Testis (tissue), 2 donors: ENCODE measurements at regions not wholly inside any gene's neighbourhood (a gene's known extent, or its start where the extent isn't known, plus 50 kb on each side); places are given as distances from the start of the nearest gene placed in this dataset.

Source experiments
- DNase-seq: peaks from one replicate; pipeline ENCODE4 v3.0.0-alpha.2; 2019
- H3K27ac ChIP-seq, 2 donors: fragments of 200-600 bp; sonication (generic); one replicate each; pipeline ENCODE4 v1.5.1; 2019
- H3K27me3 ChIP-seq: fragments of 200-600 bp; sonication (generic); one replicate; pipeline ENCODE4 v1.5.1; 2019
- H3K36me3 ChIP-seq: fragments of 200-600 bp; sonication (generic); one replicate; pipeline ENCODE4 v1.5.1; 2017; ENCODE audit warnings: low read depth; ENCODE audit errors: missing control alignments
- H3K4me1 ChIP-seq: fragments of 200-600 bp; sonication (generic); one replicate; pipeline ENCODE4 v1.5.1; 2019
- H3K4me3 ChIP-seq, 2 donors: fragments of 200-600 bp; sonication (generic); one replicate each; pipeline ENCODE4 v1.5.1; 2017 to 2019
- H3K9me3 ChIP-seq: fragments of 200-600 bp; sonication (generic); one replicate; pipeline ENCODE4 v1.5.1; 2017
- POLR2A ChIP-seq: fragments of 450-650 bp; IDR thresholded peaks from one replicate; pipeline ENCODE4 v1.6.1; 2017; ENCODE audit warnings: antibody characterized with exemption, mild to moderate bottlenecking, moderate library complexity
- WGBS, 2 donors: methylation state at CpG; one replicate each; pipeline ENCODE4 v1.1.5; 2018; 5-methylcytosine and 5-hydroxymethylcytosine counted together
- intact Hi-C: fragments of 100-400 bp; cut with DNase I; formaldehyde crosslinking; loops from one replicate; pipeline ENCODE4 v1.15.1; 2023; ENCODE audit warnings: low total_unique reads
- TF ChIP-seq, protein P1 (sequence below), 3 experiments: fragments of 450-650 bp in 2 of 3; fragments of 200-600 bp in 1 of 3; sonication (generic) in 1 of 3; IDR thresholded peaks; one replicate each; pipeline ENCODE4 v1.5.1; 2016 to 2019; ENCODE audit warnings: antibody characterized with exemption in 3 of 3, mild to moderate bottlenecking in 2 of 3, moderate library complexity in 1 of 3

GRCh38 chr11:22078063-22078462 lies 114.8 kb upstream of the ANO5 start:
- Histone ChIP-seq H3K9me3 (no peaks in the 10 kb centered on the region), H3K27me3 (no peaks in the 10 kb centered on the region), H3K4me3 (no peak overlapping the region), H3K27ac (no peak overlapping the region), H3K4me1 (no peaks in the 10 kb centered on the region), H3K36me3 (no peaks in the 10 kb centered on the region)
- intact Hi-C loops, result no loop called here
- TF ChIP-seq, protein P1, sequence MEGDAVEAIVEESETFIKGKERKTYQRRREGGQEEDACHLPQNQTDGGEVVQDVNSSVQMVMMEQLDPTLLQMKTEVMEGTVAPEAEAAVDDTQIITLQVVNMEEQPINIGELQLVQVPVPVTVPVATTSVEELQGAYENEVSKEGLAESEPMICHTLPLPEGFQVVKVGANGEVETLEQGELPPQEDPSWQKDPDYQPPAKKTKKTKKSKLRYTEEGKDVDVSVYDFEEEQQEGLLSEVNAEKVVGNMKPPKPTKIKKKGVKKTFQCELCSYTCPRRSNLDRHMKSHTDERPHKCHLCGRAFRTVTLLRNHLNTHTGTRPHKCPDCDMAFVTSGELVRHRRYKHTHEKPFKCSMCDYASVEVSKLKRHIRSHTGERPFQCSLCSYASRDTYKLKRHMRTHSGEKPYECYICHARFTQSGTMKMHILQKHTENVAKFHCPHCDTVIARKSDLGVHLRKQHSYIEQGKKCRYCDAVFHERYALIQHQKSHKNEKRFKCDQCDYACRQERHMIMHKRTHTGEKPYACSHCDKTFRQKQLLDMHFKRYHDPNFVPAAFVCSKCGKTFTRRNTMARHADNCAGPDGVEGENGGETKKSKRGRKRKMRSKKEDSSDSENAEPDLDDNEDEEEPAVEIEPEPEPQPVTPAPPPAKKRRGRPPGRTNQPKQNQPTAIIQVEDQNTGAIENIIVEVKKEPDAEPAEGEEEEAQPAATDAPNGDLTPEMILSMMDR (IDR thresholded peaks at IDR 0.05), result no peak
- no peak for TF ChIP-seq POLR2A
- DNase-seq, result no peak
- WGBS, 2 donors, result 70 to 78% methylated on average over 3 of the region's 3 CpGs

GRCh38 chr11:22079133-22079872 lies 113.6 kb upstream of the ANO5 start:
- H3K36me3 ChIP-seq, result no peaks in the 10 kb centered on the region
- no peak overlapping the region for H3K4me3 ChIP-seq
- H3K9me3 ChIP-seq, result no peaks in the 10 kb centered on the region
- intact Hi-C loops, result no loop called here
- no peak for DNase-seq
- 50 to 61% methylated on average over 1 of the region's 1 CpG for WGBS, 2 donors
- TF ChIP-seq, protein P1 (IDR thresholded peaks at IDR 0.05), result no peak
- TF ChIP-seq POLR2A, result no peak
- no peak overlapping the region for H3K27ac ChIP-seq
- H3K4me1 ChIP-seq, result no peaks in the 10 kb centered on the region
- H3K27me3 ChIP-seq, result no peaks in the 10 kb centered on the region

DNA sequence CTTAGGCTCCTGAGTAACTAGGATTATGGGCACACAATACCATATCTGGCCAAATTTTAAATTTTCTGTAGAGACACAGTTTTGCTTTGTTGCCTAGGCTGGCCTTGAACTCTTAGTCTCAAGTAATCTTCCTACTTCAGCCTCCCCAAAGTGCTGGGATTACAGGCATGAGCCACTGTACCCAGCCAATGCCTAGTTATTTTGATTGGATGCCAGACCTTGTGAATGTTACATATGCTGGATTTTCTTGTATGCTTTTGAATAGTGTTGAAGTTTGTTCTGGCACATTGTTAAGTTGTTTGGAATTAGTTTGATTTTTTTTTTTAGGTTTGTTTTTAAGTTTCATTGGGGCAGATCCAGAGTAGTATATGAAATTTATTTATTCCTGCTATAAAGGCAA lies 110.7 kb upstream of the ANO5 start:
- no peaks in the 10 kb centered on the region for H3K36me3 ChIP-seq
- intact Hi-C loops, result no loop called here
- no peak overlapping the region for H3K27ac ChIP-seq
- no peak for TF ChIP-seq POLR2A
- TF ChIP-seq, protein P1 (IDR thresholded peaks at IDR 0.05), result no peak
- H3K27me3 ChIP-seq, result no peaks in the 10 kb centered on the region
- no peak for DNase-seq
- H3K9me3 ChIP-seq, result no peaks in the 10 kb centered on the region
- H3K4me3 ChIP-seq, result no peak overlapping the region
- no peaks in the 10 kb centered on the region for H3K4me1 ChIP-seq

DNA sequence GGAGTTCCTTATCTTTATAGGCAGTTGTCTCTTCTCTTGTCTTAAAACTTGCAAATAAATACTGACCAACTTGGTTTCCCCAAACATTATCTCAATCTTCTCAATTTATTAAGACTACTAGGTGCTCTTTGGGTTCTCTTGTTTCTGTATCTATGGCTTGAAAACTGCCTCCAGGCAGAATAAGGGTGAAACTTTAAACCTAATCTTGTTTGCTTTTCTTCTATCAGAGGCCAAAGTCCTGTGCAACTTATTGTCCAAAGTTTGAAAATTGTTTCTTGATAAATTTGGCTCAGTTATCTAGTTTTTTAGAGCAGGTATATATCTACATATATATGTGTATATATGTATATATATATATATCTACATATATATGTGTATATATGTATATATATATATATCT lies 110.1 kb upstream of the ANO5 start:
- H3K4me1 ChIP-seq, result no peaks in the 10 kb centered on the region
- no peaks in the 10 kb centered on the region for H3K9me3 ChIP-seq
- no peak overlapping the region for H3K4me3 ChIP-seq
- intact Hi-C loops, result no loop called here
- no peak overlapping the region for H3K27ac ChIP-seq
- no peak for TF ChIP-seq POLR2A
- TF ChIP-seq, protein P1 (IDR thresholded peaks at IDR 0.05), result no peak
- DNase-seq, result no peak
- no peaks in the 10 kb centered on the region for H3K36me3 ChIP-seq
- H3K27me3 ChIP-seq, result no peaks in the 10 kb centered on the region

DNA sequence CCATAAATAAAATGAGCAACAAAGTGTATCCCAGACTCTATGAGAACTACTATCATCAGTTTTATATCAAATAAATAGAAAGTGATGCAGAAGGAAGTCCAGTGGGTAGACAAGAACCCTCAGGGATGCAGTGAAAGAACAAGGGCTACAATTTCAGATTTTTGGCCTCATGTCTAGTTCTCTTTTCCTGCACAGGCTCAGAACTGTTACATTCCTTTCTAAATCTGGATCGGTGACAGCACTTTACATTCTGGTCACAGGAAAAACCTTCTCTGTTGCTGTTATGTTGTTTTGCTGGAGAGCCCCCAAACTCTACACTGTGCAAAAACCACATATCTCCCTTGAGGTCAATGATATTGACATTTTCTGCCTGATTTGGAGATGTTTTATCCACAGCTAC lies 108.8 kb upstream of the ANO5 start:
- TF ChIP-seq, protein P1 (IDR thresholded peaks at IDR 0.05), result no peak
- no peak for TF ChIP-seq POLR2A
- no peak for DNase-seq
- intact Hi-C loops, result no loop called here
- 62 to 65% methylated on average over 1 of the region's 1 CpG for WGBS, 2 donors
- no peaks in the 10 kb centered on the region for H3K27me3 ChIP-seq
- no peak overlapping the region for H3K27ac ChIP-seq
- no peaks in the 10 kb centered on the region for H3K36me3 ChIP-seq
- H3K4me1 ChIP-seq, result no peaks in the 10 kb centered on the region
- H3K9me3 ChIP-seq, result no peaks in the 10 kb centered on the region
- no peak overlapping the region for H3K4me3 ChIP-seq
